OCI-LY3 (cell line): ENCODE measurements at regions not wholly inside any gene's neighbourhood (a gene's known extent, or its start where the extent isn't known, plus 50 kb on each side); places are given as distances from the start of the nearest gene placed in this dataset.

ENCODE experiments used
- H2AFZ ChIP-seq: fragments of 200-600, 300-600 bp; shearing (Covaris generic); 2 replicates; pipeline ENCODE4 v1.6.0; 2014; ENCODE audit warnings: antibody characterized with exemption, low read depth, low read length
- H3K27ac ChIP-seq: fragments of 200-600, 300-600 bp; sonication (generic); 2 replicates; pipeline ENCODE4 v1.5.1; 2014; ENCODE audit warnings: mild to moderate bottlenecking, low read length, moderate library complexity, mixed read lengths
- H3K27me3 ChIP-seq: fragments of 200-600, 300-600 bp; sonication (generic); 2 replicates; pipeline ENCODE4 v1.6.1; 2014; ENCODE audit warnings: low read depth, low read length, mixed read lengths
- H3K36me3 ChIP-seq: fragments of 200-600, 300-600 bp; sonication (generic); replicated peaks from 2 replicates; pipeline ENCODE3; 2014; ENCODE audit warnings: low read depth, low read length, mixed read lengths
- H3K4me1 ChIP-seq: fragments of 300-600, 200-600 bp; sonication (generic); 2 replicates; pipeline ENCODE4 v1.6.1; 2014; ENCODE audit warnings: low read length, mixed read lengths
- H3K4me2 ChIP-seq: fragments of 200-600, 300-600 bp; sonication (generic); 2 replicates; pipeline ENCODE4 v1.6.1; 2014; ENCODE audit warnings: low read length, mixed read lengths
- H3K4me3 ChIP-seq: fragments of 300-600, 200-600 bp; sonication (generic); 2 replicates; pipeline ENCODE4 v1.5.1; 2014; ENCODE audit warnings: antibody characterized with exemption, mild to moderate bottlenecking, low read length, moderate library complexity
- H3K79me2 ChIP-seq: fragments of 300-600, 200-600 bp; shearing (Covaris generic); 2 replicates; pipeline ENCODE4 v1.6.1; 2014; ENCODE audit warnings: mild to moderate bottlenecking, low read length, mixed read lengths
- H3K9ac ChIP-seq: fragments of 300-600, 200-600 bp; shearing (Covaris generic); 2 replicates; pipeline ENCODE4 v1.6.0; 2014; ENCODE audit warnings: mild to moderate bottlenecking, low read length, moderate library complexity
- H3K9me3 ChIP-seq: fragments of 200-600, 300-600 bp; shearing (Covaris generic); 2 replicates; pipeline ENCODE4 v1.6.1; 2014; ENCODE audit warnings: low read length, mixed read lengths; ENCODE audit not compliant: insufficient read depth
- H4K20me1 ChIP-seq: fragments of 200-600, 300-600 bp; sonication (generic); 2 replicates; pipeline ENCODE4 v1.6.1; 2016; ENCODE audit warnings: low read length, mixed read lengths; ENCODE audit not compliant: insufficient read depth
- CTCF ChIP-seq: fragments of 200-600, 300-600 bp; sonication (generic); IDR thresholded peaks from 2 replicates; pipeline ENCODE4 v1.5.1; 2014; ENCODE audit warnings: antibody characterized with exemption, low read length, low read depth
- EZH2phosphoT487 ChIP-seq: fragments of 200-600 bp; shearing (Covaris generic); IDR thresholded peaks from 2 replicates; pipeline ENCODE4 v1.6.1; 2018; ENCODE audit warnings: antibody characterized with exemption, mixed run types, low read depth

- no peaks in the 10 kb centered on the region for H3K4me1 ChIP-seq
- H3K9me3 ChIP-seq, result no peaks in the 10 kb centered on the region
- TF ChIP-seq CTCF (no peak), EZH2phosphoT487 (no peak)
- H3K4me3 ChIP-seq, result no peak overlapping the region
- H3K27me3 ChIP-seq, result no peaks in the 10 kb centered on the region
- no peaks in the 10 kb centered on the region for H3K79me2 ChIP-seq
- H3K27ac ChIP-seq, result no peak overlapping the region
- no peaks in the 10 kb centered on the region for H4K20me1 ChIP-seq
- H2AFZ ChIP-seq, result no peak overlapping the region
- H3K4me2 ChIP-seq, result no peak overlapping the region
- no peaks in the 10 kb centered on the region for H3K36me3 ChIP-seq
- no peak overlapping the region for H3K9ac ChIP-seq
Measured at GRCh38 chr11:30150425-30150824, 80.4 kb upstream of the FSHB start.

GRCh38 chr11:30153008-30153407, 77.8 kb upstream of the FSHB start:
- H3K79me2 ChIP-seq, result no peaks in the 10 kb centered on the region

DNA sequence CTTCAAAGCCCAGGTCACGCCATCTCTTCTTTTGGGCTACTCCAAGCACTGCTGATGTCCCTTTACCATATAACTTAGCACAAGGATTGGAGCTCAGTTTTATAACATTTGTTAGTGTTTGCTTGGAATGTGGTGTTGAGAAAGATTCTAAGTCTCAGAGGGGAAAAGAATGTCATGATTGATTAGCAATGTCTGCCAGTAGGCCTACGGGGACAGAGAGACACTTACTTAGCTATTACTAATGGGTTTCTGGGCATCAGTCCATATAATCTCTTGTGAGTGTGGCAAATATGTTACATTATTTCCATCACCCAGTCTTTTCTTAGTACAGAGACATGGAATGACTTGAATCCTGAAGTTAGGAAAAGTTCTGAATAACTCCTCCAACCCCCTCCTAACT, 75.4 kb upstream of the FSHB start:
- H3K9me3 ChIP-seq, result no peaks in the 10 kb centered on the region
- H3K4me1 ChIP-seq, result no peaks in the 10 kb centered on the region
- no peak overlapping the region for H3K9ac ChIP-seq
- H3K79me2 ChIP-seq, result no peaks in the 10 kb centered on the region
- no peaks in the 10 kb centered on the region for H3K27me3 ChIP-seq
- TF ChIP-seq CTCF (no peak), EZH2phosphoT487 (no peak)
- H3K36me3 ChIP-seq, result no peaks in the 10 kb centered on the region
- H2AFZ ChIP-seq, result no peak overlapping the region
- H3K4me2 ChIP-seq, result no peak overlapping the region
- H3K27ac ChIP-seq, result no peak overlapping the region
- no peaks in the 10 kb centered on the region for H4K20me1 ChIP-seq
- H3K4me3 ChIP-seq, result no peak overlapping the region

More at GRCh38 chr11:30153008-30153407, 77.8 kb upstream of the FSHB start:
- Histone ChIP-seq H3K9ac (no peak overlapping the region), H4K20me1 (no peaks in the 10 kb centered on the region), H3K9me3 (no peaks in the 10 kb centered on the region), H3K27me3 (no peaks in the 10 kb centered on the region), H3K4me3 (no peak overlapping the region), H3K4me1 (no peaks in the 10 kb centered on the region), H2AFZ (no peak overlapping the region), H3K4me2 (no peak overlapping the region), H3K36me3 (no peaks in the 10 kb centered on the region), H3K27ac (no peak overlapping the region)
- no peak for TF ChIP-seq EZH2phosphoT487
- TF ChIP-seq CTCF, result no peak

- Histone ChIP-seq H3K27ac (no peak overlapping the region), H3K79me2 (no peaks in the 10 kb centered on the region), H3K36me3 (no peaks in the 10 kb centered on the region), H4K20me1 (no peaks in the 10 kb centered on the region), H2AFZ (no peak overlapping the region), H3K4me1 (no peaks in the 10 kb centered on the region), H3K4me2 (no peak overlapping the region), H3K4me3 (no peak overlapping the region), H3K27me3 (no peaks in the 10 kb centered on the region), H3K9me3 (no peaks in the 10 kb centered on the region), H3K9ac (no peak overlapping the region)
- TF ChIP-seq EZH2phosphoT487 (no peak), CTCF (no peak)
Measured at GRCh38 chr11:30159546-30159945, 71.3 kb upstream of the FSHB start.
